WTC11 (cell line): ENCODE measurements at regions not wholly inside any gene's neighbourhood (a gene's known extent, or its start where the extent isn't known, plus 50 kb on each side); places are given as distances from the start of the nearest gene placed in this dataset.

Experiments used
- ATF1 ChIP-seq: sonication (generic); formaldehyde crosslinking; IDR thresholded peaks from 2 replicates; pipeline ENCODE4 v1.8.1; 2023; ENCODE audit warnings: mild to moderate bottlenecking, moderate library complexity, missing genetic modification reagents
- CTCF ChIP-seq: fragments of 200-600 bp; IDR thresholded peaks from 2 replicates; pipeline ENCODE4 v1.8.0; 2022; ENCODE audit warnings: antibody characterized with exemption
- FOXP4 ChIP-seq: sonication (generic); formaldehyde crosslinking; IDR thresholded peaks from 2 replicates; pipeline ENCODE4 v1.8.0; 2022; ENCODE audit warnings: mild to moderate bottlenecking, missing genetic modification reagents
- IRF1 ChIP-seq: sonication (generic); formaldehyde crosslinking; IDR thresholded peaks from 2 replicates; pipeline ENCODE4 v1.8.0; 2023; ENCODE audit warnings: missing genetic modification reagents
- PREB ChIP-seq: sonication (generic); formaldehyde crosslinking; IDR thresholded peaks from 2 replicates; pipeline ENCODE4 v1.8.1; 2022; ENCODE audit warnings: mild to moderate bottlenecking, missing genetic modification reagents, moderate library complexity, borderline replicate concordance
- SP1 ChIP-seq: sonication (generic); formaldehyde crosslinking; conservative IDR thresholded peaks from 2 replicates; pipeline ENCODE4 v1.8.1; 2022; ENCODE audit warnings: missing genetic modification reagents
- STAT6 ChIP-seq: sonication (generic); formaldehyde crosslinking; conservative IDR thresholded peaks from 2 replicates; pipeline ENCODE4 v1.8.1; 2023; ENCODE audit warnings: mild to moderate bottlenecking, low read depth, missing genetic modification reagents, moderate library complexity

GRCh38 chr9:687994-688393 is 153.5 kb upstream of the DMRT1 start:
- no peak for TF ChIP-seq CTCF
- no peak for TF ChIP-seq PREB (CRISPR knock-in tag)
- no peak for TF ChIP-seq SP1 (CRISPR knock-in tag)
- TF ChIP-seq ATF1 (CRISPR knock-in tag), result no peak
- no peak for TF ChIP-seq IRF1 (CRISPR knock-in tag)
- TF ChIP-seq STAT6 (CRISPR knock-in tag), result no peak
- TF ChIP-seq FOXP4 (CRISPR knock-in tag), result no peak
